ENCODE measurements at regions not wholly inside any gene's neighbourhood (a gene's known extent, or its start where the extent isn't known, plus 50 kb on each side); places are given as distances from the start of the nearest gene placed in this dataset.
"Not testable (repeated sequence)": the region's sequence is repeated elsewhere in the genome, so short reads cannot be mapped to it uniquely, and the experiment has no call there.

GRCh38 chr9:64016246-64016645 lies 1268.8 kb downstream of the FOXD4L5 start:
- not testable (repeated sequence) for DNase-seq

GRCh38 chr9:64015136-64015535 lies 1269.9 kb downstream of the FOXD4L5 start:
- no peak for DNase-seq

GRCh38 chr9:64014386-64015091 lies 1270.5 kb downstream of the FOXD4L5 start:
- DNase-seq, result not testable (repeated sequence)

- DNase-seq, result not testable (repeated sequence)
Measured at GRCh38 chr9:64013122-64013521, 1271.9 kb downstream of the FOXD4L5 start.

- not testable (repeated sequence) for DNase-seq
Measured at GRCh38 chr9:64012014-64012413, 1273.0 kb downstream of the FOXD4L5 start.

GRCh38 chr9:63979741-63980140 lies 1305.3 kb downstream of the FOXD4L5 start:
- DNase-seq, result not testable (repeated sequence)
